Erythroblast (primary cell): ENCODE measurements at regions not wholly inside any gene's neighbourhood (a gene's known extent, or its start where the extent isn't known, plus 50 kb on each side); places are given as distances from the start of the nearest gene placed in this dataset.

Experiments
- GATA1 ChIP-seq: IDR thresholded peaks from 2 replicates; pipeline ENCODE4 v1.6.1; 2011; ENCODE audit warnings: low read depth, mild to moderate bottlenecking, control low read depth, low read length, moderate library complexity
- POLR2A ChIP-seq: IDR thresholded peaks from 2 replicates; pipeline ENCODE4 v1.6.1; 2011; ENCODE audit warnings: mild to moderate bottlenecking, low read length

GRCh38 chr9:22214497-22215031 lies 205.5 kb upstream of the CDKN2B start:
- no peak for TF ChIP-seq POLR2A
- TF ChIP-seq GATA1, result no peak
